Neuronal stem cell (in vitro differentiated cells): ENCODE measurements at regions not wholly inside any gene's neighbourhood (a gene's known extent, or its start where the extent isn't known, plus 50 kb on each side); places are given as distances from the start of the nearest gene placed in this dataset.

Experiments used
- DNase-seq: peaks from one replicate; pipeline ENCODE4 v3.0.0-alpha.2; 2013; ENCODE audit warnings: low spot score
- H2AFZ ChIP-seq: one replicate; pipeline ENCODE4 v1.6.1; 2013; ENCODE audit warnings: mild to moderate bottlenecking, low read length, inconsistent platforms
- H2AK5ac ChIP-seq: 2 replicates; pipeline ENCODE4 v1.6.1; 2013; ENCODE audit warnings: low read depth, mild to moderate bottlenecking, inconsistent platforms, low read length, moderate library complexity, mixed read lengths
- H2BK120ac ChIP-seq: 2 replicates; pipeline ENCODE4 v1.6.1; 2013; ENCODE audit warnings: low read depth, mild to moderate bottlenecking, inconsistent platforms, low read length, moderate library complexity, mixed read lengths
- H2BK12ac ChIP-seq: one replicate; pipeline ENCODE4 v1.6.1; 2013; ENCODE audit warnings: low read length, inconsistent platforms
- H2BK15ac ChIP-seq: 2 replicates; pipeline ENCODE4 v1.6.1; 2013; ENCODE audit warnings: mild to moderate bottlenecking, low read length, inconsistent platforms, mixed read lengths
- H2BK5ac ChIP-seq: one replicate; pipeline ENCODE4 v1.6.1; 2013; ENCODE audit warnings: inconsistent platforms, mild to moderate bottlenecking, low read length, moderate library complexity
- H3K14ac ChIP-seq: one replicate; pipeline ENCODE4 v1.6.1; 2013; ENCODE audit warnings: low read length, inconsistent platforms
- H3K18ac ChIP-seq: 2 replicates; pipeline ENCODE4 v1.6.1; 2013; ENCODE audit warnings: low read length, inconsistent platforms
- H3K23ac ChIP-seq: 2 replicates; pipeline ENCODE4 v1.6.1; 2013; ENCODE audit warnings: low read depth, mild to moderate bottlenecking, mixed read lengths, low read length, inconsistent platforms; ENCODE audit not compliant: poor library complexity
- H3K27ac ChIP-seq: replicated peaks from 3 replicates; pipeline ENCODE4 v1.5.1; 2013; ENCODE audit warnings: low read length, inconsistent platforms
- H3K27me3 ChIP-seq, 3 experiments: 2 replicates each; pipeline ENCODE4 v1.6.1; 2013; ENCODE audit warnings: low read length in 3 of 3, mild to moderate bottlenecking in 2 of 3, inconsistent platforms in 1 of 3, low read depth in 1 of 3, mixed read lengths in 1 of 3, moderate library complexity in 1 of 3; ENCODE audit not compliant: control insufficient read depth in 3 of 3, insufficient read depth in 3 of 3
- H3K36me3 ChIP-seq, 2 donors: replicated peaks in 1 of 2; 2 replicates each; pipeline ENCODE4 v1.6.1; 2013; ENCODE audit warnings: low read length in 2 of 2; ENCODE audit not compliant: control insufficient read depth in 2 of 2, insufficient read depth in 2 of 2
- H3K4ac ChIP-seq: 2 replicates; pipeline ENCODE4 v1.6.1; 2013; ENCODE audit warnings: inconsistent platforms, mild to moderate bottlenecking, low read length, moderate library complexity
- H3K4me1 ChIP-seq, 2 donors: 1 replicate in 1 of 2; 2 replicates in 1 of 2; pipeline ENCODE4 v1.6.1; 2013; ENCODE audit warnings: low read length in 2 of 2, low read depth in 1 of 2; ENCODE audit not compliant: control insufficient read depth in 2 of 2, insufficient read depth in 1 of 2
- H3K4me2 ChIP-seq: one replicate; pipeline ENCODE4 v1.6.1; 2013; ENCODE audit warnings: mild to moderate bottlenecking, low read length, inconsistent platforms; ENCODE audit not compliant: insufficient read depth, poor library complexity, severe bottlenecking
- H3K4me3 ChIP-seq, 2 donors: 2 replicates each; pipeline ENCODE4 v1.5.1; 2013; ENCODE audit warnings: low read length in 2 of 2, mild to moderate bottlenecking in 2 of 2, inconsistent platforms in 1 of 2, moderate library complexity in 1 of 2
- H3K79me1 ChIP-seq: one replicate; pipeline ENCODE4 v1.6.1; 2013; ENCODE audit warnings: low read depth, mild to moderate bottlenecking, inconsistent platforms, low read length, moderate library complexity
- H3K9ac ChIP-seq: one replicate; pipeline ENCODE4 v1.6.1; 2013; ENCODE audit warnings: mild to moderate bottlenecking, low read depth, low read length, inconsistent platforms; ENCODE audit not compliant: poor library complexity
- H3K9me3 ChIP-seq, 2 donors: replicated peaks in 1 of 2; 2 replicates each; pipeline versions ENCODE3 to v1.6.1; 2013; ENCODE audit warnings: low read length in 2 of 2, mild to moderate bottlenecking in 2 of 2, inconsistent platforms in 1 of 2, low read depth in 1 of 2, mixed read lengths in 1 of 2, moderate library complexity in 1 of 2; ENCODE audit not compliant: control insufficient read depth in 2 of 2, insufficient read depth in 1 of 2
- H4K8ac ChIP-seq: one replicate; pipeline ENCODE4 v1.6.1; 2013; ENCODE audit warnings: low read depth, mild to moderate bottlenecking, inconsistent platforms, low read length, moderate library complexity
- H4K91ac ChIP-seq: one replicate; pipeline ENCODE4 v1.6.1; 2013; ENCODE audit warnings: low read length, low read depth, mild to moderate bottlenecking, inconsistent platforms; ENCODE audit not compliant: poor library complexity
- WGBS, 2 donors: extraction: QIAGEN DNeasy Blood & Tissue Kit; methylation state at CpG; one replicate each; pipeline ENCODE4 v1.1.7; 2013; ENCODE audit warnings: missing lambda C conversion rate in 2 of 2, mixed read lengths in 1 of 2; ENCODE audit not compliant: insufficient read length in 2 of 2, insufficient replicate concordance in 1 of 2; ENCODE audit errors: extremely low coverage in 2 of 2; 5-methylcytosine and 5-hydroxymethylcytosine counted together

DNA sequence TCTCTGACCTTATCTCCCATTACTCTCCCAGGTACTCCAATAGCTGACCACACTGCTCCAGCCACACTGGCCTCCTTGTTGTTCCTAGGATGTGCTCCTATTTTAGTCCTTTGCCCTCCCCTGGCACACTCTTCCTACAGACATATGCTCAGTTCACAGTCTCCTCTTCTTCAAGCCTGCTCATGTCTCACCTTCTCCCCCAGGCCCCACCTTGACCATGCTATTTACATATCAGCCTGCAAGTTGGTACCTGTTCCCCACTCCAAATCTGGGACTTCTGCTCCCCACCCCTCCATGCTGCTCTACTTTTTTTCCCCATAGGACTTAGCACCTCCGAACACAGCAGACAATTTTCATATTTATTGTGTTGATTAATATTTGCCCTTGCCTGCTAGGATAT is 84.9 kb upstream of the BCL6 start:
- no peak for DNase-seq
- no peak overlapping the region for H2BK15ac ChIP-seq

DNA sequence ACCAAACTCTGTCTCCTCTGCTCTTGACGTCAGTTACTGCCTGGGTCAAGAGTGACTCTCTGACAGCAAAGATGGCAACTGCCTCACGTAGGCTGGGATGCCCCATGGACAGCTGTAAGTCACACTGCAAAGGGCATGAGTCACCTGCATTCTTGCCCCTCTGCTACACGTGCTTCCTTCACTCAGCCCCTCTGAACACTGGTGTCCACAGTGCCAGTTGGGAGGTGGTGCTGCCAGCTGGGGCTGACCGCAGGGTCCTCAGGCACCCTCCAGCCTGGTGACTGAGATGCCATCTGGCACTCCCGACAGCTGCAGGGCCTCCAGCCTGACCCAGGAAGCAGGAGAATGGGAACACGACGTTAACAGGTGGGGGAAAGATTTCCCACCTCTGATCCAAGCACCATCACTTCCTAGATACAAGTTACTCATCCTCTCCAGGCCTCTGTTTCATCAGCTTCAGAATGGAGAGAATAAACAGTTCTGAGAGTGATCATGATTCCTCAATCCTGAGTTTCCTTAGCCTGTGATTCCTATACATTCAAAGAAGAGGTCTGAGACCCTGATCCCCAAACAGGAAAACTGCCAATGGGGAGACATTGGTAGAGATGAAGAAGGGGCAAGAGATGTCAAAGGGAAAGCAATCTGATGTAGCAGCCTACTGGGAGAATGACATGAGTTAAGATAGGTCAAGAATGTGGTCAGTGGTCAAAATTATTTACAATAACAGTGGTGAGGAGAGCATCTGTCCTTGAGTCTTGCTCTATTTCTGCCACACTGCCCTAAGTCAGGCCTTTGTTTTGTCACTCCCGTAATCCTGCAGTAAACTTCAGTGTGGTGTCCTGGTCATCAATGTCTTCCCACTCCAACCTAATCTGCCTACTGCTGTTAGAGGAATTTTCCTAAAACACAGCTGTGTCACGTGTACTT is 86.1 kb upstream of the BCL6 start:
- Histone ChIP-seq H3K9ac (no peak overlapping the region), H4K91ac (no peak overlapping the region), H2BK120ac (no peak overlapping the region), H3K36me3 (no peaks in the 10 kb centered on the region), H2AK5ac (peak overlapping the region; percentile 56), H3K9me3 (no peaks in the 10 kb centered on the region), H2BK15ac (peak overlapping the region; percentile 28), H3K4me1 (peaks cover 0 to 2% of the 10 kb centered on the region in 2 donors), H3K4me2 (no peak overlapping the region), H3K79me1 (no peaks in the 10 kb centered on the region), H3K14ac (no peak overlapping the region), H3K27me3 (no peaks in the 10 kb centered on the region), H2BK12ac (peak overlapping the region; percentile 25), H3K4me3 (no peak overlapping the region), H4K8ac (no peak overlapping the region), H3K27ac (no peak overlapping the region), H2BK5ac (peak overlapping the region; percentile 40), H3K18ac (peak overlapping the region; percentile 76), H2AFZ (no peak overlapping the region), H3K23ac (no peak overlapping the region), H3K4ac (no peak overlapping the region)
- no CpG with 5 or more reads among the region's 9 CpGs for WGBS, 2 donors
- no peak for DNase-seq

More for the DNA sequence above, 84.9 kb upstream of the BCL6 start:
- H4K8ac ChIP-seq: no peak overlapping the region
- no peaks in the 10 kb centered on the region for H3K79me1 ChIP-seq
- WGBS, 2 donors: no CpG with 5 or more reads among the region's 1 CpG
- no peak overlapping the region for H3K4ac ChIP-seq
- H4K91ac ChIP-seq: no peak overlapping the region
- H3K4me2 ChIP-seq: no peak overlapping the region
- no peak overlapping the region for H3K27ac ChIP-seq
- no peak overlapping the region for H3K4me3 ChIP-seq
- no peak overlapping the region for H3K14ac ChIP-seq
- no peak overlapping the region for H3K9ac ChIP-seq
- no peaks in the 10 kb centered on the region for H3K9me3 ChIP-seq
- H2BK120ac ChIP-seq: no peak overlapping the region
- no peak overlapping the region for H3K18ac ChIP-seq
- H3K4me1 ChIP-seq: peaks cover 0 to 2% of the 10 kb centered on the region in 2 donors
- no peak overlapping the region for H3K23ac ChIP-seq
- H2BK5ac ChIP-seq: no peak overlapping the region
- no peak overlapping the region for H2BK12ac ChIP-seq
- H2AK5ac ChIP-seq: no peak overlapping the region
- no peaks in the 10 kb centered on the region for H3K36me3 ChIP-seq
- no peaks in the 10 kb centered on the region for H3K27me3 ChIP-seq
- H2AFZ ChIP-seq: no peak overlapping the region

DNA sequence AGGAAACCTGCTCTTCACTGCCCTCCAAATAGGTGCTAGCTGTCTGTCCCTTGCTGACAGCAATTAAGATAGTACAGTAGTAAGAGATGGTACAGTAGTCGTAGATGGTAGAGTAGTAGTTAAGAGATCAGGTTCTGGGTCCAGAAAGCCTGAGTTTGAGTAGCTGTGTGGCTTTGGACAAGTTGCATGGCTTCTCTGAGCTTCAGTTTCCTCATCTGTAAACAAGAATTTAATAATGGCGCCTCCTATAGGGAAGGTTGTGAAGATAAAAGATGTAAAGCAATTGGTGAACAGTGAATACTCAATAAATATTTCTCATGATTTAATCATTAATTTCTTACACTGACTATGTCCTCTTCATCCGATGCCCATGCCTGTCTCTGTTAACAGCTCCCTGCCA is 86.9 kb upstream of the BCL6 start:
- Histone ChIP-seq H3K9me3 (no peaks in the 10 kb centered on the region), H3K18ac (no peak overlapping the region), H3K79me1 (no peaks in the 10 kb centered on the region), H3K23ac (no peak overlapping the region), H3K27ac (no peak overlapping the region), H3K4ac (no peak overlapping the region), H2AFZ (no peak overlapping the region), H4K8ac (no peak overlapping the region), H3K14ac (no peak overlapping the region), H2AK5ac (no peak overlapping the region), H2BK5ac (no peak overlapping the region), H3K27me3 (no peaks in the 10 kb centered on the region), H3K4me1 (peaks cover 0 to 8% of the 10 kb centered on the region in 2 donors), H3K4me2 (no peak overlapping the region), H4K91ac (no peak overlapping the region), H3K36me3 (no peaks in the 10 kb centered on the region), H2BK120ac (no peak overlapping the region), H3K4me3 (no peak overlapping the region), H3K9ac (no peak overlapping the region), H2BK15ac (no peak overlapping the region), H2BK12ac (no peak overlapping the region)
- DNase-seq: no peak
- WGBS, 2 donors: no CpG with 5 or more reads among the region's 3 CpGs

DNA sequence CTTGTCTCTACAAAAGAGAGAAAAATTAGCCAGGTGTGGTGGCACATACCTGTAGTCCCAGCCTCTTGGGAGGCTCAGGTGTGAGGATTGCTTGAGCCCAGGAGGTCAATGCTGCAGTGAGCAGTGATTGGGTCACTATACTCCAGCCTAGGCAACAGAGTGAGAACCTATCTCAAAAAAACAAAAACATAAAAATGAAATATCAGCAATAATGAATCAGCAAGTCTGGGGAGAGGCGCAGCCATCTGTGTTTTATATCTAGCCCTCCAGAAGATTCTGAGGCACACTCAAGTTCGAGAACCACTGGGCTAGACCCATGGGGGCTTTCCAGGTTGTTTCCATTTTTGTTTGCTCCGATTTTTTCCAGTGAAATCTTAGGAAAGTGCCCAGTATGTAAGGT is 88.1 kb upstream of the BCL6 start:
- H2BK15ac ChIP-seq: no peak overlapping the region

More for the DNA sequence above, 88.1 kb upstream of the BCL6 start:
- H3K23ac ChIP-seq: no peak overlapping the region
- H3K79me1 ChIP-seq: no peaks in the 10 kb centered on the region
- no peak overlapping the region for H4K8ac ChIP-seq
- no peaks in the 10 kb centered on the region for H3K9me3 ChIP-seq
- H3K27me3 ChIP-seq: no peaks in the 10 kb centered on the region
- H2AFZ ChIP-seq: no peak overlapping the region
- H3K36me3 ChIP-seq: no peaks in the 10 kb centered on the region
- H3K4ac ChIP-seq: no peak overlapping the region
- no peak overlapping the region for H2AK5ac ChIP-seq
- no peak for DNase-seq
- H2BK5ac ChIP-seq: no peak overlapping the region
- no peak overlapping the region for H2BK12ac ChIP-seq
- no peak overlapping the region for H4K91ac ChIP-seq
- no peak overlapping the region for H3K18ac ChIP-seq
- no peak overlapping the region for H2BK120ac ChIP-seq
- H3K9ac ChIP-seq: no peak overlapping the region
- H3K14ac ChIP-seq: no peak overlapping the region
- H3K27ac ChIP-seq: no peak overlapping the region
- no CpG with 5 or more reads among the region's 3 CpGs for WGBS, 2 donors
- H3K4me2 ChIP-seq: no peak overlapping the region
- H3K4me1 ChIP-seq: peaks cover 0 to 13% of the 10 kb centered on the region in 2 donors
- H3K4me3 ChIP-seq: no peak overlapping the region
